Calu3 (cell line): ENCODE measurements at regions not wholly inside any gene's neighbourhood (a gene's known extent, or its start where the extent isn't known, plus 50 kb on each side); places are given as distances from the start of the nearest gene placed in this dataset.

ENCODE experiments used
- BruUV-seq: library from RNA; stranded (reverse); fragments of 400-500 nt; replicated peaks from 2 replicates; lab custom pipeline; 2021; lab: Mats Ljungman, UMichigan
- CTCF ChIA-PET: fragments of 300-600 bp; sonication (Branson Sonifier 250); formaldehyde crosslinking; loops from one replicate; lab custom pipeline; 2022; ENCODE audit warnings: antibody characterized with exemption; lab: Charles Lee
- DNase-seq: peaks from one replicate; pipeline ENCODE4 v3.0.0; 2022
- H3K27ac Mint-ChIP-seq: one replicate; pipeline ENCODE4 v1.8.0; 2022; ENCODE audit warnings: mixed read lengths; ENCODE audit not compliant: unreplicated experiment
- H3K27me3 Mint-ChIP-seq: one replicate; pipeline ENCODE4 v1.8.0; 2022; ENCODE audit warnings: mixed read lengths; ENCODE audit not compliant: unreplicated experiment
- H3K36me3 Mint-ChIP-seq: one replicate; pipeline ENCODE4 v1.8.0; 2022; ENCODE audit warnings: mild to moderate bottlenecking, moderate library complexity, mixed read lengths; ENCODE audit not compliant: insufficient read depth, unreplicated experiment
- H3K4me1 Mint-ChIP-seq: one replicate; pipeline ENCODE4 v1.8.0; 2022; ENCODE audit warnings: mild to moderate bottlenecking, low read depth, mixed read lengths; ENCODE audit not compliant: unreplicated experiment
- H3K4me3 Mint-ChIP-seq: one replicate; pipeline ENCODE4 v1.8.0; 2022; ENCODE audit warnings: mild to moderate bottlenecking, low read depth, moderate library complexity, mixed read lengths; ENCODE audit not compliant: unreplicated experiment
- H3K9me3 Mint-ChIP-seq: one replicate; pipeline ENCODE4 v1.8.0; 2022; ENCODE audit warnings: low read depth, mixed read lengths; ENCODE audit not compliant: unreplicated experiment
- intact Hi-C: fragments of 100-400 bp; cut with micrococcal nuclease; formaldehyde crosslinking; loops from one replicate; pipeline ENCODE4 v1.10.0; 2022; ENCODE audit not compliant: unreplicated experiment
- TF ChIP-seq, protein P1 (sequence below): fragments of 200-600 bp; IDR thresholded peaks from one replicate; pipeline ENCODE4 v1.8.0; 2022; ENCODE audit warnings: antibody characterized with exemption; ENCODE audit not compliant: unreplicated experiment

- BruUV-seq, result no TSS peak
- Mint-ChIP-seq H3K4me3 (no peak overlapping the region), H3K27ac (no peak overlapping the region), H3K9me3 (no peaks in the 10 kb centered on the region), H3K36me3 (no peaks in the 10 kb centered on the region), H3K27me3 (peaks cover 63% of the 10 kb centered on the region), H3K4me1 (peaks cover 4% of the 10 kb centered on the region)
- intact Hi-C loops, result no loop called here
- no peak for DNase-seq
- TF ChIP-seq, protein P1, sequence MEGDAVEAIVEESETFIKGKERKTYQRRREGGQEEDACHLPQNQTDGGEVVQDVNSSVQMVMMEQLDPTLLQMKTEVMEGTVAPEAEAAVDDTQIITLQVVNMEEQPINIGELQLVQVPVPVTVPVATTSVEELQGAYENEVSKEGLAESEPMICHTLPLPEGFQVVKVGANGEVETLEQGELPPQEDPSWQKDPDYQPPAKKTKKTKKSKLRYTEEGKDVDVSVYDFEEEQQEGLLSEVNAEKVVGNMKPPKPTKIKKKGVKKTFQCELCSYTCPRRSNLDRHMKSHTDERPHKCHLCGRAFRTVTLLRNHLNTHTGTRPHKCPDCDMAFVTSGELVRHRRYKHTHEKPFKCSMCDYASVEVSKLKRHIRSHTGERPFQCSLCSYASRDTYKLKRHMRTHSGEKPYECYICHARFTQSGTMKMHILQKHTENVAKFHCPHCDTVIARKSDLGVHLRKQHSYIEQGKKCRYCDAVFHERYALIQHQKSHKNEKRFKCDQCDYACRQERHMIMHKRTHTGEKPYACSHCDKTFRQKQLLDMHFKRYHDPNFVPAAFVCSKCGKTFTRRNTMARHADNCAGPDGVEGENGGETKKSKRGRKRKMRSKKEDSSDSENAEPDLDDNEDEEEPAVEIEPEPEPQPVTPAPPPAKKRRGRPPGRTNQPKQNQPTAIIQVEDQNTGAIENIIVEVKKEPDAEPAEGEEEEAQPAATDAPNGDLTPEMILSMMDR, result no peak
- CTCF ChIA-PET, result no interaction called here
These were observed 79.0 kb upstream of the MFGE8 start for GRCh38 chr15:88992216-88992615.

- intact Hi-C loops, result no loop called here
- Mint-ChIP-seq H3K4me3 (no peak overlapping the region), H3K9me3 (no peaks in the 10 kb centered on the region), H3K36me3 (no peaks in the 10 kb centered on the region), H3K27me3 (peaks cover 63% of the 10 kb centered on the region), H3K27ac (no peak overlapping the region), H3K4me1 (no peaks in the 10 kb centered on the region)
- TF ChIP-seq, protein P1, result no peak
- no TSS peak for BruUV-seq
- CTCF ChIA-PET, result interaction anchor here (1.1 kb wide), 1 partner anchor 175 kb away, joined by 3 read pairs; no protein-coding TSS in a partner anchor
- DNase-seq, result no peak
These were observed 79.8 kb upstream of the MFGE8 start for GRCh38 chr15:88992912-88993376.

- Mint-ChIP-seq H3K4me1 (no peaks in the 10 kb centered on the region), H3K9me3 (no peaks in the 10 kb centered on the region), H3K4me3 (no peak overlapping the region), H3K27ac (no peak overlapping the region), H3K27me3 (peaks cover 69% of the 10 kb centered on the region), H3K36me3 (no peaks in the 10 kb centered on the region)
- TF ChIP-seq, protein P1, result no peak
- intact Hi-C loops, result no loop called here
- CTCF ChIA-PET, result interaction anchor here (1.1 to 2.1 kb wide), 2 partner anchors 89 to 175 kb away, joined by 3 to 6 read pairs; no protein-coding TSS in a partner anchor
- no peak for DNase-seq
- no TSS peak for BruUV-seq
These were observed 80.5 kb upstream of the MFGE8 start for GRCh38 chr15:88993662-88994061.

- no peaks in the 10 kb centered on the region for H3K9me3 Mint-ChIP-seq
- no peak for DNase-seq
- H3K4me3 Mint-ChIP-seq, result no peak overlapping the region
- no peak overlapping the region for H3K27ac Mint-ChIP-seq
- H3K27me3 Mint-ChIP-seq, result peaks cover 75% of the 10 kb centered on the region
- BruUV-seq, result no TSS peak
- TF ChIP-seq, protein P1, result no peak
- CTCF ChIA-PET, result interaction anchor here (2.1 kb wide), 1 partner anchor 89 kb away, joined by 6 read pairs; no protein-coding TSS in a partner anchor
- intact Hi-C loops, result no loop called here
- H3K4me1 Mint-ChIP-seq, result no peaks in the 10 kb centered on the region
- H3K36me3 Mint-ChIP-seq, result no peaks in the 10 kb centered on the region
These were observed 81.1 kb upstream of the MFGE8 start for GRCh38 chr15:88994286-88994685.
